GM12864 (cell line): ENCODE measurements at regions not wholly inside any gene's neighbourhood (a gene's known extent, or its start where the extent isn't known, plus 50 kb on each side); places are given as distances from the start of the nearest gene placed in this dataset.

ENCODE experiments used
- DNase-seq: peaks from one replicate; pipeline ENCODE4 v3.0.0-alpha.2; 2011; ENCODE audit warnings: low read depth
- H3K4me3 ChIP-seq: 2 replicates; pipeline ENCODE4 v1.5.1; 2011; ENCODE audit warnings: mild to moderate bottlenecking, low read depth, low read length, control low read depth
- TF ChIP-seq, protein P1 (sequence below): IDR thresholded peaks from 2 replicates; pipeline ENCODE4 v1.5.1; 2011; ENCODE audit warnings: low read depth, mild to moderate bottlenecking, moderate library complexity, low read length, control low read depth, inconsistent platforms; ENCODE audit errors: missing control alignments

DNA sequence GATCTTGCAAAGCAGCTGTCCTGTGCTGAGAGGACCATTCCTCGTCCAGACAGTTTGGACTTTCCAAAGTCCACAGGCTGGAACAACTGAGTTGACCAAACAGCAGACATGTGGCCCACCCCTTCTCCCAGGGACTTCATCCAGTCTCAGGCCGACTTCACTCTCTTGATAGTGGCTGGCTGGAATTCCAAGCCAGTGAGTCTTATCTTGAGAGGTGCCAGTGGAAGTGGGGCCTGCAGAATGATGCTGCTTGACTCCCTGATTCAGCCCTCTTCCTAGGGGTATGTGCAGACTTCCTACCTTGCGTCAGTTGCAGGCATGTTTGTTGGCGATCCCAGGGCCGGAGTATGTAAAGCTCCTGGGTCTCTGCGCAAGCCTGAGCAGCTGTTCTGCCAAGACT is 131.4 kb upstream of the TSLP start:
- TF ChIP-seq, protein P1, sequence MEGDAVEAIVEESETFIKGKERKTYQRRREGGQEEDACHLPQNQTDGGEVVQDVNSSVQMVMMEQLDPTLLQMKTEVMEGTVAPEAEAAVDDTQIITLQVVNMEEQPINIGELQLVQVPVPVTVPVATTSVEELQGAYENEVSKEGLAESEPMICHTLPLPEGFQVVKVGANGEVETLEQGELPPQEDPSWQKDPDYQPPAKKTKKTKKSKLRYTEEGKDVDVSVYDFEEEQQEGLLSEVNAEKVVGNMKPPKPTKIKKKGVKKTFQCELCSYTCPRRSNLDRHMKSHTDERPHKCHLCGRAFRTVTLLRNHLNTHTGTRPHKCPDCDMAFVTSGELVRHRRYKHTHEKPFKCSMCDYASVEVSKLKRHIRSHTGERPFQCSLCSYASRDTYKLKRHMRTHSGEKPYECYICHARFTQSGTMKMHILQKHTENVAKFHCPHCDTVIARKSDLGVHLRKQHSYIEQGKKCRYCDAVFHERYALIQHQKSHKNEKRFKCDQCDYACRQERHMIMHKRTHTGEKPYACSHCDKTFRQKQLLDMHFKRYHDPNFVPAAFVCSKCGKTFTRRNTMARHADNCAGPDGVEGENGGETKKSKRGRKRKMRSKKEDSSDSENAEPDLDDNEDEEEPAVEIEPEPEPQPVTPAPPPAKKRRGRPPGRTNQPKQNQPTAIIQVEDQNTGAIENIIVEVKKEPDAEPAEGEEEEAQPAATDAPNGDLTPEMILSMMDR = no peak
- H3K4me3 ChIP-seq = no peak overlapping the region
- no peak for DNase-seq

DNA sequence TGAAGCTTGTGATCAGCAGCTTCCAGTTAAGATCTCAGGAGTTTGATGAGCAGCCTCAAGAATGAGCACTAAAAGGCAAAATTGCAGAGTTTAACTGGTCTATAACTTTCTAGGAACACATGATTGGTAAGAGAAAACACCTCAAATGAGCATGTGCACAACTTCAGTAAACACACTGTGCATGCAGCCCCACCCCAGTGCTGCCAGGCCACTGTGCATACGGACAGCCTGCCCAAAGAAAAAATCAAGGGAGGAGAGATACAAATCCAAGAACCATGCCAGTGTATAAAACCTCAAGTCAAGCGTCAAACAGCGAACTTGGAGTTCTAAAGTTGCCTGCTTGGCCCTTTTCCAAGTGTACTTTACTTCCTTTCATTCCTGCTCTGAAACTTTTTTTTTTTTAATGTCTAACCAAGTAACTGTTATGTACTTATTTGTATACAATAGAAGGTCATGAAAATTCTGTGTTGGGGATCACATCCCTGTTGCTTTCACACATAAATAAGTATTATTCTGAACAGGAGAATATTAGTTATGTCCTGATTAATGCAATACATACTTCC is 125.6 kb upstream of the TSLP start:
- TF ChIP-seq, protein P1 = no peak
- no peak overlapping the region for H3K4me3 ChIP-seq
- DNase-seq = no peak

- TF ChIP-seq, protein P1 = no peak
- no peak for DNase-seq
- H3K4me3 ChIP-seq = no peak overlapping the region
These were observed 120.1 kb upstream of the TSLP start for GRCh38 chr5:110951373-110951791.

GRCh38 chr5:110956280-110956912 is 115.1 kb upstream of the TSLP start:
- no peak for DNase-seq
- TF ChIP-seq, protein P1 = no peak
- no peak overlapping the region for H3K4me3 ChIP-seq

DNA sequence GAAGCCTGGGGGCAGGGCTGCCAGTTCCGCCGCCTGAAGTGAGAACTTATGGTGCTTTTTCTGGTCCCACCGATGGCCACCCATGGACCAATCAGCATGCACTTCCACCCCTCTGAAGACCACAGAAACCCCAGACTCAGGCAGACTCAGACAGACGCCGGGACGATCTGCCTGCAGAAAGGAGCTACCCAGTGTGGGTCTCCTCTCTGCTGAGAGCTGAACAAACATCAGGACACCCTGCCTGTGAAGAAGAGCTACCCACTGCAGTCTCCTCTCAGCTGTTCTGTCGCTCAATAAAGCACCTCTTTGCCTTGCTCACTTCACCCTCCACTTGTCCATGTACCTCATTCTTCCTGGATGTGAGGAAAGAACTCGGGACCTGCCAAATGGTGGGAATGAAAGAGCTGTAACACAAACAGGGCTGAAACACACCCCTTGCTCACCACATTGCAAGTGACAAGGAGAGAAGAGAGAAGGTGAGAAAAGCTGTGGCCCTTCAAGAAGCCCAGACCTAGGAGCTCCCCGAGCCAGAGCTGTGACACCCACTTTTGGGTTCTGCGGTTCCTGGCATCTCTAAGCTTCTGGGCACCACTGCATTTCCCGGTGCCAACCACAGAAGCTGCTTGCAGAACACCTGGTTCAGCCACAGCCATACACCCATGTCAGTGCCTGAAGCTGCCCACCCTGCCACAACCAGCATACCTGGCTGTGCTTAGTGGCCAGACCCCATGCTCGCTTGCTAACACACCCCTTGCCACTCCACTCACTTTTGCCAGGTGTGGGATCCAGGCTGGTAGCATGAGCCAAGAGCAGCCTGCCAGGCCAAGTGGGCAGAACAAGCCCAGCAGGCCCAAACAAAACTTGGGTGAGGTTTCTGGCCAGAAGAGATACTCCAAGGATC is 114.3 kb upstream of the TSLP start:
- no peak overlapping the region for H3K4me3 ChIP-seq
- TF ChIP-seq, protein P1 = no peak
- no peak for DNase-seq

- no peak for DNase-seq
These were observed 113.6 kb upstream of the TSLP start for GRCh38 chr5:110957934-110958333.

More at GRCh38 chr5:110957934-110958333, 113.6 kb upstream of the TSLP start:
- H3K4me3 ChIP-seq = no peak overlapping the region
- TF ChIP-seq, protein P1 = no peak
